Activated T-cell treated with anti-CD3 and anti-CD28 coated beads, Interleukin-2, amount 50 U/mL, for 4 hours (primary cell): ENCODE measurements at regions not wholly inside any gene's neighbourhood (a gene's known extent, or its start where the extent isn't known, plus 50 kb on each side); places are given as distances from the start of the nearest gene placed in this dataset.

ENCODE experiments used
- ATAC-seq, 2 donors: fragments of 200-7000 bp; cut with Tn5 transposase; one replicate each; pipeline ENCODE4 v1.10.0; 2021
- DNase-seq: peaks from one replicate; pipeline ENCODE4 v3.0.0-alpha.2; 2020
- H3K27me3 Mint-ChIP-seq: one replicate; pipeline ENCODE4 v1.8.0; 2021; ENCODE audit warnings: low read depth, mixed read lengths
- H3K36me3 Mint-ChIP-seq: one replicate; pipeline ENCODE4 v1.8.0; 2022; ENCODE audit warnings: mixed read lengths; ENCODE audit not compliant: insufficient read depth
- H3K4me1 Mint-ChIP-seq: one replicate; pipeline ENCODE4 v1.8.0; 2021; ENCODE audit warnings: low read depth, mixed read lengths
- H3K4me3 Mint-ChIP-seq: one replicate; pipeline ENCODE4 v1.8.0; 2021; ENCODE audit warnings: mild to moderate bottlenecking, moderate library complexity, mixed read lengths
- H3K9me3 Mint-ChIP-seq: one replicate; pipeline ENCODE4 v1.8.0; 2021; ENCODE audit warnings: mixed read lengths

GRCh38 chrX:40326186-40326965 lies 228.6 kb upstream of the BCOR start:
- ATAC-seq (no peak), DNase-seq (no peak)
- Mint-ChIP-seq H3K9me3 (peaks cover 3% of the 10 kb centered on the region), H3K4me3 (no peak overlapping the region), H3K4me1 (no peaks in the 10 kb centered on the region), H3K27me3 (no peaks in the 10 kb centered on the region), H3K36me3 (no peaks in the 10 kb centered on the region)

DNA sequence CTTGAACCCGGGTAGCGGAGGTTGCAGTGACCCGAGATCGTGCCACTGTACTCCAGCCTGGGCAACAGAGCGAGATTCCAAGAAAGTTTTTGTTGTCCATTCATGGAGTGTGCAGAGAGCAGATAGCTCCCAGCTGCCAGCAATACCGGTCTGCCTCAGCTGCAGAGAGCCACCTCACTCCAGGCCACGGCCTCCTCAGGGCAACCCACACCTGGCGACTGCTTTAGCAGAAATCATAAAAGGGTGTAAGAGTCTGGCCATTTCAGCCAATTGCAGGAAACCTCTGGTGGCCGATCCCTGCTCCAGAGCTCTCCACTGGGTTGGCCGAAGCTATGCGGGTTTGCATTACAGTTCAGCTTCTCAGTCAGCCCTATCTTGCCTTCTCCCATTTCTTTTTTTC lies 227.4 kb upstream of the BCOR start:
- no peaks in the 10 kb centered on the region for H3K36me3 Mint-ChIP-seq
- no peaks in the 10 kb centered on the region for H3K4me1 Mint-ChIP-seq
- ATAC-seq (no peak), DNase-seq (no peak)
- no peak overlapping the region for H3K4me3 Mint-ChIP-seq
- H3K27me3 Mint-ChIP-seq = no peaks in the 10 kb centered on the region
- peaks cover 11% of the 10 kb centered on the region for H3K9me3 Mint-ChIP-seq

GRCh38 chrX:40323977-40324376 lies 226.2 kb upstream of the BCOR start:
- H3K36me3 Mint-ChIP-seq = no peaks in the 10 kb centered on the region
- no peak overlapping the region for H3K4me3 Mint-ChIP-seq
- no peaks in the 10 kb centered on the region for H3K4me1 Mint-ChIP-seq
- H3K27me3 Mint-ChIP-seq = no peaks in the 10 kb centered on the region
- no peak for ATAC-seq
- DNase-seq = no peak
- peaks cover 11% of the 10 kb centered on the region for H3K9me3 Mint-ChIP-seq

DNA sequence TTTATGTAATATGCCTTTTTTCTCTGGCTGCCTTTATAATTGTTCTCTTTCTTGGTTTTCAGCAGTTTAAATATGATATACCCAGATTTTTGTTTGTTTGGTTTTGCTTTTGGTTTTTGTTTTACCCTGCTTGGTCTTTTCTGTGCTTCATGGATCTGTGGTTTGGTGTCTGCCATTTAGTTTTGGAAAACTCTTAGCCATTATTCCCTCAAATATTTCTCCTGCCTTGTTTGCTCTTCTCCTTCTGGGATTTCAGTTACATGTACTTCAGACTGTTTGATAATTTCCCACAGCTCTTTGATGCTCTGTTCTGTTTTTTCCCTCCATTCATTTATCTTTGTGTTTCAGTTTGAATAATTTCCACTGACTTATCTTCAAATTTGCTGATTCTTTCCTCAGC lies 223.1 kb upstream of the BCOR start:
- Mint-ChIP-seq H3K9me3 (peaks cover 20% of the 10 kb centered on the region), H3K36me3 (no peaks in the 10 kb centered on the region), H3K27me3 (no peaks in the 10 kb centered on the region), H3K4me3 (no peak overlapping the region), H3K4me1 (no peaks in the 10 kb centered on the region)
- no peak for DNase-seq
- no peak for ATAC-seq

GRCh38 chrX:40318801-40319200 lies 221.0 kb upstream of the BCOR start:
- no peak for DNase-seq
- Mint-ChIP-seq H3K27me3 (no peaks in the 10 kb centered on the region), H3K4me3 (no peak overlapping the region), H3K9me3 (peaks cover 25% of the 10 kb centered on the region), H3K36me3 (no peaks in the 10 kb centered on the region), H3K4me1 (no peaks in the 10 kb centered on the region)
- ATAC-seq = no peak

DNA sequence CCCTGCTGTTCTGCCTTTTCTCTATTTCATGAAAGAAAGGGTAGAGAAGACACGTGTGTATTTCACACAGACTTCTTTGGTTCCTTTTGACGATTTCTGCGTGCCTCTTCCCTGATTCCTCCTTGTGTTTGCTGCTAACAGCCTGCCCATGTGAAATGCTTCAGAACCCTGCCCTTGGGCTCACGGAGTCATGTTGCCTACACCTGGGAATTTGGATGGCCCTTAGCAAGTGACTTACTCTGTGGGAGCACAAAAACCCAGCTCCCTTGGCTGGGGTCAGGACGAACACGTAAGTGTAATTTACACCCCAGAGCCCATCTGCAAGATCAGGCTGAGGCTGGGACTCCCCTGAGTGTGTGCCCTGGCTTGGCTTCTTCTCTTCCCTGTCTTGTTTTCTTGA lies 220.3 kb upstream of the BCOR start:
- Mint-ChIP-seq H3K4me3 (no peak overlapping the region), H3K36me3 (no peaks in the 10 kb centered on the region), H3K27me3 (no peaks in the 10 kb centered on the region), H3K9me3 (peaks cover 25% of the 10 kb centered on the region), H3K4me1 (no peaks in the 10 kb centered on the region)
- DNase-seq (no peak), ATAC-seq (no peak)

GRCh38 chrX:40316502-40316901 lies 218.7 kb upstream of the BCOR start:
- H3K4me1 Mint-ChIP-seq = no peaks in the 10 kb centered on the region
- H3K36me3 Mint-ChIP-seq = no peaks in the 10 kb centered on the region
- H3K4me3 Mint-ChIP-seq = no peak overlapping the region
- peaks cover 23% of the 10 kb centered on the region for H3K9me3 Mint-ChIP-seq
- ATAC-seq = no peak
- H3K27me3 Mint-ChIP-seq = no peaks in the 10 kb centered on the region
- no peak for DNase-seq

- ATAC-seq = no peak
- H3K9me3 Mint-ChIP-seq = peaks cover 14% of the 10 kb centered on the region
- H3K4me1 Mint-ChIP-seq = no peaks in the 10 kb centered on the region
- no peak for DNase-seq
- no peaks in the 10 kb centered on the region for H3K27me3 Mint-ChIP-seq
- H3K4me3 Mint-ChIP-seq = no peak overlapping the region
- no peaks in the 10 kb centered on the region for H3K36me3 Mint-ChIP-seq
Measured at GRCh38 chrX:40314070-40314469, 216.3 kb upstream of the BCOR start.

DNA sequence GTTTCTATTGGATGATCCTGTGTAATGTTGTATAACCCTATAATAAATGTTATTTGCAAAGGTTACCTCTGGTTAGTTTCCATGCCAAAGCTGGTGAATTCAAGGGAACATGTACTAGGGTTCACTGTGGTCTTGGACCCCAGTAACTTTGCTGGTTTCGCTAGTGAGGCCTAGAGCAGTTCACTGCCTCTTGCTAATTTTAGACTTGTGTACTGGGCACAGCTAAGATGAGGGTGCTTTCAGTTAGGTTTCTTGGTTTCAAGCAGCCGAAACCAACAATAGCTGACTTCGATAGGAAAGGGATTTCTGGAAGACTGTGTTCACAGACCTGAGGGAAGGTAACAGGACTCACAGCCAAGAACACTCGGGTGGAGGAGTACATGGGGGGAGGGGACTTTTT lies 215.5 kb upstream of the BCOR start:
- Mint-ChIP-seq H3K27me3 (no peaks in the 10 kb centered on the region), H3K4me1 (no peaks in the 10 kb centered on the region), H3K36me3 (no peaks in the 10 kb centered on the region), H3K9me3 (peaks cover 14% of the 10 kb centered on the region), H3K4me3 (no peak overlapping the region)
- DNase-seq = no peak
- ATAC-seq = no peak

GRCh38 chrX:40310447-40310846 lies 212.7 kb upstream of the BCOR start:
- DNase-seq = no peak
- peaks cover under 1% of the 10 kb centered on the region for H3K9me3 Mint-ChIP-seq
- H3K4me3 Mint-ChIP-seq = no peak overlapping the region
- no peaks in the 10 kb centered on the region for H3K27me3 Mint-ChIP-seq
- no peaks in the 10 kb centered on the region for H3K4me1 Mint-ChIP-seq
- no peaks in the 10 kb centered on the region for H3K36me3 Mint-ChIP-seq
- ATAC-seq = no peak

DNA sequence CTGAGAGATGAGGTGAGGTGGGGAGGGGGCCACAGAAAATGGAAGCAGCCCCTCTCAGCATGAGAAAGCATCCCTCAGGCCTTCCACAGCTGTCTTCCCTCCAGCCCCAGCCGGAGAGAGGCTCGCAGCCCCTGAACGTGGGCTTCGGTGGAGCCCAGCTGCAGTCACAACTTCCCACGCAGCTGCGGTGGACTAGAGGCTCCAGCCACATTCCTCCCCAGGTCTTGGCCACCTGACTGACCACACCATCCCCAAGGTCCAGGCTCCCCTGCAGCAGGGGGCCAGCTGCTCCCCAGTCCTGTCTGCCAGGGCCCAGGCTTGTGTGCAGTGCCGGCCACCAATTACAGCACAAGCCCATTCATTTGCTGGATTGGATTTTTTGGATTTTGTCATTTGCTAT lies 212.3 kb upstream of the BCOR start:
- no peaks in the 10 kb centered on the region for H3K36me3 Mint-ChIP-seq
- H3K9me3 Mint-ChIP-seq = no peaks in the 10 kb centered on the region
- ATAC-seq (no peak), DNase-seq (no peak)
- no peaks in the 10 kb centered on the region for H3K4me1 Mint-ChIP-seq
- no peaks in the 10 kb centered on the region for H3K27me3 Mint-ChIP-seq
- H3K4me3 Mint-ChIP-seq = no peak overlapping the region

GRCh38 chrX:40307871-40308270 lies 210.1 kb upstream of the BCOR start:
- peaks cover 6% of the 10 kb centered on the region for H3K4me1 Mint-ChIP-seq
- no peaks in the 10 kb centered on the region for H3K9me3 Mint-ChIP-seq
- DNase-seq (no peak), ATAC-seq (no peak)
- no peak overlapping the region for H3K4me3 Mint-ChIP-seq
- no peaks in the 10 kb centered on the region for H3K36me3 Mint-ChIP-seq
- H3K27me3 Mint-ChIP-seq = no peaks in the 10 kb centered on the region

DNA sequence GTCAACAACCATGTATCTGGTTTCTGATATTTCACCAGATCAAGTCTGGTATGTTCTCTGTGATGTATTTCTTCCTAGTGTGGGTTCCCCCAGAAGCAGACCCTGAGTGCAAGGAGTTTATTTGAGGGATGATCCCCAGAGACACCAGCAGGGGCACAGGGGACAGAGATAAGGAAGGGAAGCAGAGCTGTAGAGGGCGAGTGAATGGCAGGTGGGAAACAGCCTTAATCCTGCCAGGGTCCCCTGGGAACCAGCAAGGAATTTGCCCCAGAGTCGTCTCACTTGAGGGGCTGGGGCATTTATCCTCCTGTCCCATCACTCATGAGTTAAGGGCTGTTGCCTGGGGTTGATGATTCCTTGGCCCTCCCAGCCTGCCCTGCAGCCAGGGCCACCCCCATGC lies 206.4 kb upstream of the BCOR start:
- H3K4me3 Mint-ChIP-seq = no peak overlapping the region
- peaks cover 2% of the 10 kb centered on the region for H3K27me3 Mint-ChIP-seq
- DNase-seq (no peak), ATAC-seq (no peak)
- H3K9me3 Mint-ChIP-seq = no peaks in the 10 kb centered on the region
- H3K36me3 Mint-ChIP-seq = no peaks in the 10 kb centered on the region
- peaks cover 19% of the 10 kb centered on the region for H3K4me1 Mint-ChIP-seq

GRCh38 chrX:40303256-40304077 lies 205.7 kb upstream of the BCOR start:
- Mint-ChIP-seq H3K27me3 (peaks cover 2% of the 10 kb centered on the region), H3K4me3 (no peak overlapping the region), H3K9me3 (no peaks in the 10 kb centered on the region), H3K4me1 (peaks cover 19% of the 10 kb centered on the region), H3K36me3 (no peaks in the 10 kb centered on the region)
- no peak for DNase-seq
- ATAC-seq = peak; percentile 33 to 37

- Mint-ChIP-seq H3K27me3 (peaks cover 2% of the 10 kb centered on the region), H3K36me3 (no peaks in the 10 kb centered on the region), H3K9me3 (no peaks in the 10 kb centered on the region), H3K4me3 (no peak overlapping the region), H3K4me1 (peaks cover 19% of the 10 kb centered on the region)
- DNase-seq = no peak
- peak; percentile 66 to 67 for ATAC-seq
Measured at GRCh38 chrX:40300286-40300890, 202.6 kb upstream of the BCOR start.
